NCI-H510A treated with DMSO at 0.1 percent for 48 hours (cell line): ENCODE measurements at regions not wholly inside any gene's neighbourhood (a gene's known extent, or its start where the extent isn't known, plus 50 kb on each side); places are given as distances from the start of the nearest gene placed in this dataset.
"Not testable (repeated sequence)": the region's sequence is repeated elsewhere in the genome, so short reads cannot be mapped to it uniquely, and the experiment has no call there.

Experiments used
- DNase-seq: peaks from one replicate; lab custom pipeline; 2025; lab: John Stamatoyannopoulos, UW

- DNase-seq, result no peak
Observed at GRCh38 chr13:63541336-63541735, 2125.7 kb upstream of the PCDH20 start.

GRCh38 chr13:63540061-63540460, 2124.4 kb upstream of the PCDH20 start:
- DNase-seq, result no peak

- no peak for DNase-seq
Observed at GRCh38 chr13:63517371-63517770, 2101.7 kb upstream of the PCDH20 start.

- no peak for DNase-seq
Observed at GRCh38 chr13:63516124-63516523, 2100.5 kb upstream of the PCDH20 start.

- DNase-seq, result no peak
Observed at GRCh38 chr13:63514886-63515285, 2099.2 kb upstream of the PCDH20 start.

GRCh38 chr13:63512095-63512494, 2096.4 kb upstream of the PCDH20 start:
- DNase-seq, result no peak

- no peak for DNase-seq
Observed at GRCh38 chr13:63501702-63502101, 2086.1 kb upstream of the PCDH20 start.

- DNase-seq, result no peak
Observed at GRCh38 chr13:63497601-63498000, 2082.0 kb upstream of the PCDH20 start.

- DNase-seq, result no peak
Observed at GRCh38 chr13:63492604-63493003, 2077.0 kb upstream of the PCDH20 start.

- DNase-seq, result no peak
Observed at GRCh38 chr13:63490149-63490548, 2074.5 kb upstream of the PCDH20 start.

GRCh38 chr13:63481334-63481733, 2065.7 kb upstream of the PCDH20 start:
- no peak for DNase-seq

GRCh38 chr13:63472711-63473110, 2057.1 kb upstream of the PCDH20 start:
- no peak for DNase-seq

GRCh38 chr13:63463782-63464610, 2048.3 kb upstream of the PCDH20 start:
- DNase-seq, result no peak

- no peak for DNase-seq
Observed at GRCh38 chr13:63460462-63461090, 2044.9 kb upstream of the PCDH20 start.

GRCh38 chr13:63457186-63457585, 2041.5 kb upstream of the PCDH20 start:
- no peak for DNase-seq

GRCh38 chr13:63455938-63456337, 2040.3 kb upstream of the PCDH20 start:
- no peak for DNase-seq

GRCh38 chr13:63449550-63449949, 2033.9 kb upstream of the PCDH20 start:
- no peak for DNase-seq

- DNase-seq, result no peak
Observed at GRCh38 chr13:63448692-63449091, 2033.0 kb upstream of the PCDH20 start.

GRCh38 chr13:63446329-63446728, 2030.7 kb upstream of the PCDH20 start:
- no peak for DNase-seq

- not testable (repeated sequence) for DNase-seq
Observed at GRCh38 chr13:63444225-63444624, 2028.6 kb upstream of the PCDH20 start.

GRCh38 chr13:63438951-63439350, 2023.3 kb upstream of the PCDH20 start:
- DNase-seq, result no peak

- no peak for DNase-seq
Observed at GRCh38 chr13:63436325-63436668, 2020.6 kb upstream of the PCDH20 start.

- no peak for DNase-seq
Observed at GRCh38 chr13:63435667-63436324, 2020.1 kb upstream of the PCDH20 start.
